Stimulated activated CD4-positive, alpha-beta T cell treated with anti-CD3 and anti-CD28 coated beads, Interleukin-4, amount 100 ng/mL, for 4 hours (primary cell): ENCODE measurements at regions not wholly inside any gene's neighbourhood (a gene's known extent, or its start where the extent isn't known, plus 50 kb on each side); places are given as distances from the start of the nearest gene placed in this dataset.
"Not testable (repeated sequence)": the region's sequence is repeated elsewhere in the genome, so short reads cannot be mapped to it uniquely, and the experiment has no call there.

ENCODE experiments used
- DNase-seq, 2 experiments: peaks; one replicate each; pipeline ENCODE4 v3.0.0-alpha.2; 2020

GRCh38 chrX:1779626-1780025, 164.8 kb downstream of the ASMT start:
- DNase-seq: no peak

GRCh38 chrX:1781766-1782165, 166.9 kb downstream of the ASMT start:
- no peak for DNase-seq

GRCh38 chrX:1784773-1785172, 169.9 kb downstream of the ASMT start:
- no peak for DNase-seq

DNA sequence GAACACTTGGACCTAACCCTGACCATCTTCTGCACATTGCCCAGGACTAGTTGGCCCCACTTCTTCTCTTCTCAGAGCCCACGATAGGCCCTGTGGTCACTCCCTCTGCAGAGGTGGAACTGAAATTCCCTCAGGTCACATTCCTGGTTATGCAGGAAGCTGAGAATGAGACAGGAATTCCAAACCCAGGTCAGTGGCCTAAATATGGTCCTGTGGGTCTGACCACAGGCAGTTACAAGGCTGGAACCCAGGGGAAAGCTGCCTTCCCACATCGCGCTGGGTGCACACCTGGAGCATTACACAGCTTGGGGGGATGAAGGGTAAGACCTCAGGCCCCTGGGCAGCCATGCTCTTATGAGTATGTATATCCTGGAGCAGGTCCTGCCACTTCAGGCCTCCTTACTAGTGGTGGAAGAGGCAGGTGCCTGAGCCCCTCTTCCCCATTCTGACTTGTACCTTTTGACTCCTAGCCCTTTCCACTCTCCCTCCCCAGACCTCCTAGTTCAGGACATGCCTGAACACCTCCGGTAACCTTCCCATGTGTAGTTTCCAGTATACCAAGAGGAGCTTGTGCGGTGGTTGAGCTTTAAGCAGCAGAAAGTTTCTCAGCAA, 173.5 kb downstream of the ASMT start:
- no peak for DNase-seq

DNA sequence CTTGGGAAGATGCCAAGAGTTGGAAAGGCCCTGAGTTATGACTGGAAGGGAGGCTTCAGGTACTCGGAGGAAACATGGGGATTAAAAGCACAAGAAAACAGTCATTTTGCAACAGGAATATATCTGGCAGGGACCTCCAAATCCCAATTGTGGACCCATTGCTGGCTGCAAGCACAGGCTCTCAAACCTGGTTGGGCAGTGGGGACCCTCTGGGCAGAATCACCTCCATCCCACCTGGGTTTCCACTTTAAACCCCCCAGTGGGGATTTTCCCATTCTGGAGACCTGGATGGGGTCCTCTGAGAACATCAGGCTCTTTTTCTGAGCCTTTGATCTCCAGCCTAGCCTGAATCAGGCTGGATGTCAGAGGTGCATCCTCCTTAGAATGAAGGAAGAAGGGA, 177.8 kb downstream of the ASMT start:
- DNase-seq: no peak

GRCh38 chrX:1794586-1794985, 179.7 kb downstream of the ASMT start:
- no peak for DNase-seq

GRCh38 chrX:1802912-1803311, 188.1 kb downstream of the ASMT start:
- no peak for DNase-seq

DNA sequence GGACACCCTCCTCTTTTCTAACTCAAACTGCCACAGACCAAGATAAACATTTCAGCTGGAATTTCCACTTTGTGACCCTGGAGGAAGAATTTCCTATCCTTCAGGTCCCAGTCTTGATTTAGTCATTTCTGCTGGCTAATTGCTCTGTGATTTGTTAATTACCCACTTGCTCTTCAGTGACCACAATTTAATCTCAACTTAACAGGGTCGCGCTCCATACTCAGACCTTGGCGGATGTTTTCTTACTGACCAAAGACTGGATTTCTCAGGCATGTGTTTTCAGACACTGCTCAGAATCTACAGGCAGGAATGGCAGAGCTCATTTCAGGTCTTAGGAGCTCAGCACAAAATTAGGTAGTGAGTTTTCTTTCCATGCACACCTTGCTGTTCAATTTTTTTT, 188.9 kb downstream of the ASMT start:
- no peak for DNase-seq

DNA sequence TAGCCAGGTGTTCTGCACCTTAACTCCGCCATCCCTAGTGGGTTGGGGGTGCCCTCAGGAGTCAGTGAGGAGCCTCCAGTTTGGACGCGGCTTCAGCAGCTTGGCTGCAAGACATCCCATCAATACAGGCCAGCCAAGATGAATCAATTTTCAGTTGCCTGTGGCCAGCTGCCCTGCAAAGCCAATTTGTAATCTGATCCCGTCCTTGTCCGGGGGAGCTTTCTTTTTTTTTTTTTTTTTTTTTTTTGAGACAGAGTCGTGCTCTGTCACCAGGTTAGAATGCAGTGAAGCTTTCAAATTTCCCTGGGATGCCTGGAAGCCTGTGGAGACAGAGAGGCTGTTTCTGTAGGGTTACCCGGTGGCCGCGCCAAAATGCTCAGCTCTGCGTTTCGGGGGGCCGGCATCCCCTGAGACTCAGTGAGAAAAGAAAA, 192.5 kb downstream of the ASMT start:
- DNase-seq: no peak

DNA sequence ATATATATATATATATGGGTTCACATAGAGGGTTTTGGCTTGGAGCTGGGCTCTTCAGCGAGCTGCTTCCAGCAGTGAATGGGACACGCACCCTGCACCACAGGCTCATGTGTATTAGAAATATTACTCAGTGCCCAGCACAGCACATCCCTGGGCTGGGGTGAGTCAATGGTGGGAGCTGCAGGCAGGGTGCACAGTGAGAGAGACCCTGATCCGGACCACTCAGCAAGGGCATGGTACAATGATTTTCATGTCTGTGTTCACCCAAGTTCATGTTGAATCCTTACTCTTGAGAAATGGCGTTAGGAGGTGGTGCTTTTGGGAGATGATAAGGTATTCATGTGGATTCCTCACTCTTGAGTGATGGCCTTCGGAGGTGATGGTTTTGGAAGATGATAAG, 194.7 kb downstream of the ASMT start:
- no peak for DNase-seq

- DNase-seq: no peak
Measured at GRCh38 chrX:1813809-1814208, 198.9 kb downstream of the ASMT start.

DNA sequence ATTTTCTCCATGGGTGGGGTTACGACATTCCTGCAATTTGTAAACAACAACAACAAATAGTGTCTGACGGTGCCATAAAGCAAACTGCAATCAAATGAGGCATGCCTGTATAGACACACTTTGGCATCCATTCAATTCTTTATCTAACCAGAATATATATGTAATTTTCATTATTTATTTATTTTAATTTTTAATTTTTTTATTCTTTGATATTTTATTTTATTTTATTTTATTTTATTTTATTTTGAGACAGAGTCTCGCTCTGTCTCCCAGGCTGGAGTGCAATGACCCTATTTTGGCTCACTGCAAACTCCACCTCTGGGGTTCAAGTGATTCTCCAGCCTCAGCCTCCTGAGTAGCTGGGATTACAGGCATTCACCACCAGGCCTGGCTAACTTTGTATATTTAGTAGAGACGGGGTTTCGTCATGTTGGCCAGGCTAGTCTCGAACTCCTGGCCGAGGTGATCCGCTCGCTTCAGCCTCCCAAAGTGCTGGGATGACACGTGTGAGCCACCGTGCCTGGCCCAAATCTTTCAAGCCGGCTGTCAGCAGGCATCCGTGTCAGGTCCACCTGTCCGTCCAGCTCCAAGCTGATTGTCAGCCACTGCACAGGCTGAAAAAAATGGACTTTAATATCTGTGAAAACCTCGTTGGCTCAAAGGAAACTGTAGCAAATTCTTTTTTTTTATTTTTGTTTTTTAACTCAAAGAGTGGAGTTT, 200.8 kb downstream of the ASMT start:
- no peak for DNase-seq

DNA sequence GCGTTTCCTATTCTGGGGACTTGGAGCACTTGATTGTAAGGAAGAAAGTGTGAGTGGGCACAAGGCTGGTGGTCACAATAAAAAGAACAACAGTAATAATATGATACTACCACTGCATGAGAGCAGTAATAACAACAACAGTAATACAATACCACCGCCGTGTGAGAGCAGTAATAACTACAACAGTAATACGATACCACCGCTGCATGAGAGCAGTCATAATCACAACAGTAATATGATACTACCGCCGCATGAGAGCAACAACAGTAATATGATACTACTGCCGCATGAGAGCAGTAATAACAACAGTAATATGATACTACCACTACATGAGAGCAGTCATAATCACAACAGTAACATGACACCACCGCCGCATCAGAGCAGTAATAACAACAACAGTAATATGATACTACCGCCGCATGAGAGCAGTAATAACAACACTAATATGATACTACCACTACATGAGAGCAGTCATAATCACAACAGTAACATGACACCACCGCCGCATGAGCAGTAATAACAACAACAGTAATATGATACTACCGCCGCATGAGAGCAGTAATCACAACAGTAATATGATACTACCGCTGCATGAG, 201.6 kb downstream of the ASMT start:
- DNase-seq: not testable (repeated sequence)

DNA sequence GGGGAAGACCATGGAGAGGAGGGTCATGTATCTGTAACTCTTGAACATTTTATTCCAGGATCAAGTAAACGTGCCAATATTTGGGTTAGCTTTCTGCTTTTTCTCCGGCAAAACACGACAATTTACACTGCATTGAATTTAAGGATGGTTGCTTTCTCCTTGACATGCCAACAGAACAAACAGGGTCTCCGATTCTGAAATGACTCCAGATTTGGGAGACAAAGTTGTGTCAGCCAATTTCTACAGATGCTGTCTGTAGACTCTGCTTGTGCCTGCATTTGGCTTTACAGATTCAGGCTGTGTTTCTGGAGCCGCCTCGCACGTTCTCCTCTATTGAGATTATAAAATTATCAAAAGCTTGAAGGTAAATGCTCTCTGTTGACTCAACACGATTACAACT, 207.0 kb downstream of the ASMT start:
- DNase-seq: no peak

GRCh38 chrX:1824855-1825254, 210.0 kb downstream of the ASMT start:
- DNase-seq: no peak

DNA sequence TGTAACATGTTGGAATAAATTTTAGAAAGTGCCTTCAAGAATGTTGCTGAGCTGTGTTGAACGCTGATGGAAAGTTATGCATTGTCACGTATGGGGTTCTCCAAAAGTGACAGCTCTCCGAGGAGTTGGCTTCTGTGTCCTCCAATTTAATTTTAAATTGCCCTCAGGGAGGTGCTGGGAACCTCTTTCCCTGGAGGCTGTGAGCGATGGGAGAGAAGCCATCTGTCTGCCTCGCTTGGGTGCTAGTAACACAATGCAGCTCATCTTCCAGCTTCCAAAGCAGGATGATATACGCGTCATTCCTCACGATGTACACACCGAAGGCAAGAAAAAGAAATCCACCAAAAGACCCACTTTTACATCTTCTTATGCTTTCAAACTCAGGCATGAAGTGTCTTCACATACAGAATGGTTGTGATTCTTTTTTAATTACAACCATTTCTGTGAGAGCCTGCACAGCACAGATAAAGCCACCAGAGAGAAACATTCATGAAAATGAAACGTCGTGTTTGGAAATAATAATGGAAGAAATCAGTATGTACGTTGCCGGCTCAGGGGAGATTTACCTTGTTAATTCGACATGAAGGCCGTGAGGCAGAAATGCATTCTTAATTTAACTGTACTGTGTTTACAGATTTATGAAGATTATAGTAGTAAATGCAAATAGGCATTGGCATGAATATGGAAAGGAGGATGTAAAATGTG, 218.9 kb downstream of the ASMT start:
- no peak for DNase-seq

GRCh38 chrX:1835056-1835455, 220.2 kb downstream of the ASMT start:
- no peak for DNase-seq

- no peak for DNase-seq
Measured at GRCh38 chrX:1836683-1837082, 221.8 kb downstream of the ASMT start.

DNA sequence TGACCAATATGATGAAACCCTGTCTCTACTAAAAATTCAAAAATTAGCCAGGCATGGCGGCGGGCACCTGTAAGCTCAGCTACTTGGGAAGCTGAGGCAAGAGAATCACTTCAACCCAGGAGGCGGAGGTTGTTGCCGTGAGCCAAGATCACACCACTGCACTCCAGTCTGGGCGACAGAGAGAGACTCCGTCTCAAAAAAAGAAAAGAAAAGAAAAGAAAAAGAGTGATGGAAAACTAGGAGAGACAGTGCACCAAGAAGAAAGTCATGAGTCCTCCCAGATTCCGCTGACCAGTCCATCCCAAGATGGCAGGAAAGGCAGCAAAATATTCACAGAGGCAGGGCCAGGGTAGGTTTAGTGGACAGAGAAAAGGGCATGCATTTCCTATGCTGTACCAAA, 226.9 kb downstream of the ASMT start:
- DNase-seq: no peak

DNA sequence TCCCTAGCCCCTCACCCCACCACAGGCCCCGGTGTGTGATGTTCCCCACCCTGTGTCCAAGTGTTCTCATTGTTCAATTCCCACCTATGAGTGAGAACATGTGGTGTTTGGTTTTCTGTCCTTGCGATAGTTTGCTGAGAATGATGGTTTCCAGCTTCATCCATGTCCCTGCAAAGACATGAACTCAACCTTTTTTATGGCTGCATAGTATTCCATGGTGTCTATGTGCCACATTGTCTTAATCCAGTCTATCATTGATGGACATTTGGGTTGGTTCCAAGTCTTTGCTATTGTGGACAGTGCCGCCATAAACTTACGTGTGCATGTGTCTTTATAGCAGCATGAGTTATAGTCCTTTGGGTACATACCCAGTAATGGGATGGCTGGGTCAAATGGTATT, 232.1 kb downstream of the ASMT start:
- DNase-seq: not testable (repeated sequence)

GRCh38 chrX:1847790-1848189, 232.9 kb downstream of the ASMT start:
- not testable (repeated sequence) for DNase-seq

- DNase-seq: no peak
Measured at GRCh38 chrX:1851527-1851926, 236.7 kb downstream of the ASMT start.

DNA sequence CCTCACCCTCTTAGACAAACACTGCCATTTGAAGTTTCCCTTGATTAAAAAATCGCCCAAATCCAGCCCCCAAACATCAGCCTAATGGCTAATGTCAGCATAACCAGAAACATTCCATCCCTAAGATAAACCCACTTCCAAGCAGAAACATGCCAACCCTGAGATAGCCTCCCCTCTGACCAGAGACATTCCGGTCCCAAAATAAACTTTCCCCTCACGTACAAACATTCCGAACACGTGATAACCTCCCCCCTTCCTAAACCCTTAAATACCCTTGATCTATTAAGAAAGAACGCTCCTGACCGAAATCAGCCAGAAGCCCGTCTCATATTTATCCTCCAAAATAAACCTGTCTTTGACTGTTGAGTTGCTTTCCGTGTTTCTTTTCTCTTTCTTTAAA, 237.2 kb downstream of the ASMT start:
- DNase-seq: no peak

DNA sequence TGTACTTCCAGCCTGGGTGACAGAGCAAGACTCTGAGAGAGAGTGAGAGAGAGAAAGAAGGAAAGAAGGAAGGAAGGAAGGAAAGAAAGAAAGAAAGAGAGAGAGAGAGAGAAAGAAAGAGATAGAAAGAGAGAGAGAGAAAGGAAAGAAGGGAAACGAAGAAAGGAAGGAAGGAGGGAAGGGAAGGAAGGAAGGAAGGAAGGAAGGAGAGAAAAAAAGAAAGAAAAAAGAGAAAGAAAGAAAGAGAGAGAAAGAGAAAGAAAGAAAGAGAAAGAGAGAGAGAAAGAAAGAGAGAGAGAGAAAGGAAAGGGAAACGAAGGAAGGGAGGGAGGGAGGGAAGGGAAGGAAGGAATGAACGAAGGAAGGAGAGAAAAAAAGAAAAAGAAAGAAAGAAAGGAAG, 238.6 kb downstream of the ASMT start:
- DNase-seq: no peak
